ENCODE measurements at regions not wholly inside any gene's neighbourhood (a gene's known extent, or its start where the extent isn't known, plus 50 kb on each side); places are given as distances from the start of the nearest gene placed in this dataset.

- intact Hi-C loops (cut with micrococcal nuclease): no loop called here
- TF ChIP-seq JUND (IDR thresholded peaks at IDR 0.05): no peak
- TF ChIP-seq EGR1 (IDR thresholded peaks at IDR 0.05; ENCODE audit: low read depth): no peak
- no peak for DNase-seq (ENCODE audit: low read depth, low spot score)
These were observed 220.5 kb upstream of the SLC35B3 start for GRCh38 chr6:8655670-8656454.

GRCh38 chr6:8652710-8653109 is 217.4 kb upstream of the SLC35B3 start:
- Histone ChIP-seq H3K9me2 (ENCODE audit: insufficient read depth) (no peaks in the 10 kb centered on the region), H3K4me1 (ENCODE audit: control insufficient read depth in 1 of 2, insufficient read depth in 2 of 2, low read length in 2 of 2) (no peaks in the 10 kb centered on the region), H3K9me3 (ENCODE audit: control insufficient read depth in 1 of 2, insufficient read depth in 1 of 2, low read depth in 1 of 2, low read length in 2 of 2) (no peaks in the 10 kb centered on the region), H3K4me3 (replicated peaks in 1 of 2; ENCODE audit: low read depth in 1 of 2, low read length in 2 of 2) (no peak overlapping the region), H3K9ac (ENCODE audit: low read length) (no peak overlapping the region), H3K79me2 (ENCODE audit: insufficient read depth, low read length) (no peaks in the 10 kb centered on the region), H4K20me1 (ENCODE audit: insufficient read depth) (no peaks in the 10 kb centered on the region), H3K36me3 (ENCODE audit: control insufficient read depth in 1 of 2, insufficient read depth in 2 of 2, low read length in 2 of 2) (no peaks in the 10 kb centered on the region), H3K27me3 (ENCODE audit: insufficient read depth, low read length) (no peaks in the 10 kb centered on the region), H3K27ac (ENCODE audit: low read depth, low read length) (no peak overlapping the region), H2AFZ (ENCODE audit: low read depth, low read length, poor library complexity, severe bottlenecking) (no peak overlapping the region), H3K4me2 (ENCODE audit: low read length) (no peak overlapping the region)
- POLR2A ChIA-PET: no interaction called here
- BruUV-seq (replicated peaks): no TSS peak
- no peak for ATAC-seq
- intact Hi-C loops (cut with micrococcal nuclease): no loop called here
- RAD21 ChIA-PET (ENCODE audit: low non-redundant PET in 1 of 2, low total read pairs in 2 of 2, uncharacterized antibody in 2 of 2, unreplicated experiment in 2 of 2): no interaction called here
- CTCF ChIA-PET: no interaction called here
- TF ChIP-seq CTCF (IDR thresholded peaks at IDR 0.05 in 2 of 3, conservative IDR thresholded peaks at IDR 0.05 in 1 of 3; ENCODE audit: borderline replicate concordance in 1 of 3, insufficient read depth in 1 of 3, low read depth in 2 of 3, low read length in 2 of 3) (no peak), EZH2phosphoT487 (IDR thresholded peaks at IDR 0.05; ENCODE audit: borderline replicate concordance) (no peak), POLR2A (IDR thresholded peaks at IDR 0.05; ENCODE audit: borderline replicate concordance, extremely low read depth, insufficient read depth, insufficient read length) (no peak), SIN3A (IDR thresholded peaks at IDR 0.05; ENCODE audit: low read depth) (no peak), ELF1 (IDR thresholded peaks at IDR 0.05; ENCODE audit: borderline replicate concordance, low read depth) (no peak), FOSL1 (IDR thresholded peaks at IDR 0.05; ENCODE audit: low read depth) (no peak), POLR2AphosphoS5 (IDR thresholded peaks at IDR 0.05; ENCODE audit: low read depth, low read length) (no peak), JUND (IDR thresholded peaks at IDR 0.05) (no peak), REST (IDR thresholded peaks at IDR 0.05; ENCODE audit: low read depth) (no peak)
- no peak for DNase-seq (ENCODE audit: low read depth, low spot score)

More at GRCh38 chr6:8655670-8656454, 220.5 kb upstream of the SLC35B3 start:
- no peaks in the 10 kb centered on the region for H3K79me2 ChIP-seq (ENCODE audit: insufficient read depth, low read length)
- H4K20me1 ChIP-seq (ENCODE audit: insufficient read depth): no peaks in the 10 kb centered on the region
- H3K27me3 ChIP-seq (ENCODE audit: insufficient read depth, low read length): no peaks in the 10 kb centered on the region
- H3K4me2 ChIP-seq (ENCODE audit: low read length): no peak overlapping the region
- no peaks in the 10 kb centered on the region for H3K36me3 ChIP-seq (ENCODE audit: control insufficient read depth in 1 of 2, insufficient read depth in 2 of 2, low read length in 2 of 2)
- CTCF ChIA-PET: no interaction called here
- no peak overlapping the region for H3K4me3 ChIP-seq (replicated peaks in 1 of 2; ENCODE audit: low read depth in 1 of 2, low read length in 2 of 2)
- H3K27ac ChIP-seq (ENCODE audit: low read depth, low read length): no peak overlapping the region
- POLR2A ChIA-PET: no interaction called here
- ATAC-seq: no peak
- BruUV-seq (replicated peaks): no TSS peak
- no peaks in the 10 kb centered on the region for H3K9me2 ChIP-seq (ENCODE audit: insufficient read depth)
- H3K9ac ChIP-seq (ENCODE audit: low read length): no peak overlapping the region
- RAD21 ChIA-PET (ENCODE audit: low non-redundant PET in 1 of 2, low total read pairs in 2 of 2, uncharacterized antibody in 2 of 2, unreplicated experiment in 2 of 2): no interaction called here
- no peaks in the 10 kb centered on the region for H3K4me1 ChIP-seq (ENCODE audit: control insufficient read depth in 1 of 2, insufficient read depth in 2 of 2, low read length in 2 of 2)
- no peak overlapping the region for H2AFZ ChIP-seq (ENCODE audit: low read depth, low read length, poor library complexity, severe bottlenecking)
- no peaks in the 10 kb centered on the region for H3K9me3 ChIP-seq (ENCODE audit: control insufficient read depth in 1 of 2, insufficient read depth in 1 of 2, low read depth in 1 of 2, low read length in 2 of 2)
